CD4-positive, alpha-beta T cell treated with Interleukin-6 at 100 ng/mL for 8 hours (primary cell): ENCODE measurements at regions not wholly inside any gene's neighbourhood (a gene's known extent, or its start where the extent isn't known, plus 50 kb on each side); places are given as distances from the start of the nearest gene placed in this dataset.
A peak's percentile ranks its signal among the peaks of the same experiment; 100 is the strongest.

ENCODE experiments used
- DNase-seq: peaks from one replicate; pipeline ENCODE4 v3.0.0-alpha.2; 2020; ENCODE audit warnings: mixed read lengths, low spot score

GRCh38 chr18:42268186-42268725 is 313.2 kb downstream of the PIK3C3 start:
- no peak for DNase-seq

GRCh38 chr18:42268798-42269197 is 313.8 kb downstream of the PIK3C3 start:
- DNase-seq = no peak

- no peak for DNase-seq
These were observed 316.8 kb downstream of the PIK3C3 start for GRCh38 chr18:42271647-42272414.

- no peak for DNase-seq
These were observed 319.6 kb downstream of the PIK3C3 start for GRCh38 chr18:42274488-42275137.

- DNase-seq = no peak
These were observed 320.1 kb downstream of the PIK3C3 start for GRCh38 chr18:42275138-42275535.

- no peak for DNase-seq
These were observed 321.1 kb downstream of the PIK3C3 start for GRCh38 chr18:42275949-42276730.

- DNase-seq = no peak
These were observed 326.1 kb downstream of the PIK3C3 start for GRCh38 chr18:42281124-42281523.

- DNase-seq = no peak
These were observed 326.8 kb downstream of the PIK3C3 start for GRCh38 chr18:42281851-42282250.

GRCh38 chr18:42287047-42287446 is 332.0 kb downstream of the PIK3C3 start:
- no peak for DNase-seq

GRCh38 chr18:42288129-42288528 is 333.1 kb downstream of the PIK3C3 start:
- no peak for DNase-seq

GRCh38 chr18:42289526-42289925 is 334.5 kb downstream of the PIK3C3 start:
- DNase-seq = no peak

GRCh38 chr18:42290318-42291307 is 335.6 kb downstream of the PIK3C3 start:
- no peak for DNase-seq

GRCh38 chr18:42292654-42293053 is 337.6 kb downstream of the PIK3C3 start:
- DNase-seq = no peak

GRCh38 chr18:42296192-42296591 is 341.2 kb downstream of the PIK3C3 start:
- DNase-seq = no peak

GRCh38 chr18:42296723-42297122 is 341.7 kb downstream of the PIK3C3 start:
- no peak for DNase-seq

GRCh38 chr18:42298759-42299675 is 344.0 kb downstream of the PIK3C3 start:
- peak; percentile 27 for DNase-seq

GRCh38 chr18:42305869-42306593 is 351.0 kb downstream of the PIK3C3 start:
- DNase-seq = no peak

GRCh38 chr18:42306594-42306980 is 351.6 kb downstream of the PIK3C3 start:
- no peak for DNase-seq

GRCh38 chr18:42310956-42311355 is 355.9 kb downstream of the PIK3C3 start:
- no peak for DNase-seq

- no peak for DNase-seq
These were observed 371.7 kb downstream of the PIK3C3 start for GRCh38 chr18:42326752-42327151.
